H1 (cell line): ENCODE measurements at regions not wholly inside any gene's neighbourhood (a gene's known extent, or its start where the extent isn't known, plus 50 kb on each side); places are given as distances from the start of the nearest gene placed in this dataset.

Source experiments
- ASH2L ChIP-seq: fragments of 200-600, 300-600 bp; sonication (generic); IDR thresholded peaks from one replicate; pipeline ENCODE4 v1.7.1; 2017; ENCODE audit warnings: low read length
- BCL11A ChIP-seq, 2 experiments: IDR thresholded peaks; one replicate each; pipeline ENCODE4 v1.6.1; 2011; ENCODE audit warnings: low read depth in 2 of 2, low read length in 2 of 2, mild to moderate bottlenecking in 2 of 2
- CBX5 ChIP-seq: fragments of 300-800, 300-1000 bp; sonication (generic); IDR thresholded peaks from 2 replicates; pipeline ENCODE4 v1.7.1; 2016; ENCODE audit warnings: antibody characterized with exemption, low read length, low read depth
- CEBPB ChIP-seq: IDR thresholded peaks from 2 replicates; pipeline ENCODE4 v1.6.1; 2012; ENCODE audit warnings: low read depth, low read length
- EP300 ChIP-seq, 2 experiments: IDR thresholded peaks; 1 replicate in 1 of 2; 2 replicates in 1 of 2; pipeline ENCODE4 v1.6.1; 2011 to 2012; ENCODE audit warnings: low read depth in 2 of 2, low read length in 2 of 2, mild to moderate bottlenecking in 2 of 2, borderline replicate concordance in 1 of 2, inconsistent platforms in 1 of 2, moderate library complexity in 1 of 2
- PHF8 ChIP-seq: fragments of 200-600 bp; sonication (generic); conservative IDR thresholded peaks from 2 replicates; pipeline ENCODE4 v1.7.1; 2012; ENCODE audit warnings: low read depth, mild to moderate bottlenecking, inconsistent platforms, low read length, moderate library complexity
- POLR2AphosphoS5 ChIP-seq: IDR thresholded peaks from 2 replicates; pipeline ENCODE4 v1.6.1; 2011; ENCODE audit warnings: low read depth, low read length
- POU5F1 ChIP-seq: IDR thresholded peaks from 2 replicates; pipeline ENCODE4 v1.6.1; 2011; ENCODE audit warnings: low read depth, mild to moderate bottlenecking, low read length, moderate library complexity
- SIN3A ChIP-seq, 2 experiments: IDR thresholded peaks in 1 of 2; conservative IDR thresholded peaks in 1 of 2; 2 replicates each; pipeline ENCODE4 v1.6.1; 2011 to 2012; ENCODE audit warnings: low read length in 2 of 2, improper control_type of control experiment in 1 of 2, low read depth in 1 of 2, mild to moderate bottlenecking in 1 of 2
- SP1 ChIP-seq: IDR thresholded peaks from 2 replicates; pipeline ENCODE4 v1.6.1; 2011; ENCODE audit warnings: low read depth, low read length
- SP4 ChIP-seq: IDR thresholded peaks from 2 replicates; pipeline ENCODE4 v1.6.1; 2012; ENCODE audit warnings: low read length, inconsistent platforms
- TBP ChIP-seq: IDR thresholded peaks from 2 replicates; pipeline ENCODE4 v1.6.1; 2011; ENCODE audit warnings: low read depth, low read length, improper control_type of control experiment
- TF ChIP-seq, protein P1 (sequence below), 3 experiments: IDR thresholded peaks; 1 replicate in 2 of 3; 2 replicates in 1 of 3; pipeline versions ENCODE4 v1.5.1 to v1.6.1; 2011; ENCODE audit warnings: low read length in 3 of 3, mild to moderate bottlenecking in 3 of 3, inconsistent platforms in 2 of 3, low read depth in 1 of 3, moderate library complexity in 1 of 3; ENCODE audit not compliant: insufficient read depth in 1 of 3; ENCODE audit errors: control extremely low read depth in 1 of 3

DNA sequence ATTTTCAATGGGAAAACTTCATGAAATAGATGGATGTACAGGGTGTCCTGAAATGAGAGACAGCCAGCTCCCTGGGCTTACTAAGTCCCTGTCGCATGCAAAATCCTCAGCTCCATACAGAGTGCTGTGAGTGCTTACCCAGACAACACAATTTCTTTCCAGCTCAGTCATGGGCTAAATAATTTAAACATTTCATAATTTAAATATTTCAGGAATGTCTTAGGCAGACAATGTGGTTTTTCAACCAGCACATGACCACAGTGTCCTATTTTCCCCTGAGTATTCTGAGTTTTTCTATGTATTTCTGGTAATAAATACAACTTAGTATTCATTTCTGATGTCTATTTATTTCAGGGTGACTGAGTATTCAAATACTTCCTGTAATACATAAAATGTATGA is 188.5 kb upstream of the SNX2 start:
- TF ChIP-seq EP300 (IDR thresholded peaks at IDR 0.05; ENCODE audit: borderline replicate concordance in 1 of 2, low read depth in 2 of 2, low read length in 2 of 2), result no peak
- TF ChIP-seq CEBPB, result no peak
- TF ChIP-seq BCL11A (IDR thresholded peaks at IDR 0.05; ENCODE audit: low read depth in 2 of 2, low read length in 2 of 2), result no peak
- no peak for TF ChIP-seq TBP
- TF ChIP-seq, protein P1, sequence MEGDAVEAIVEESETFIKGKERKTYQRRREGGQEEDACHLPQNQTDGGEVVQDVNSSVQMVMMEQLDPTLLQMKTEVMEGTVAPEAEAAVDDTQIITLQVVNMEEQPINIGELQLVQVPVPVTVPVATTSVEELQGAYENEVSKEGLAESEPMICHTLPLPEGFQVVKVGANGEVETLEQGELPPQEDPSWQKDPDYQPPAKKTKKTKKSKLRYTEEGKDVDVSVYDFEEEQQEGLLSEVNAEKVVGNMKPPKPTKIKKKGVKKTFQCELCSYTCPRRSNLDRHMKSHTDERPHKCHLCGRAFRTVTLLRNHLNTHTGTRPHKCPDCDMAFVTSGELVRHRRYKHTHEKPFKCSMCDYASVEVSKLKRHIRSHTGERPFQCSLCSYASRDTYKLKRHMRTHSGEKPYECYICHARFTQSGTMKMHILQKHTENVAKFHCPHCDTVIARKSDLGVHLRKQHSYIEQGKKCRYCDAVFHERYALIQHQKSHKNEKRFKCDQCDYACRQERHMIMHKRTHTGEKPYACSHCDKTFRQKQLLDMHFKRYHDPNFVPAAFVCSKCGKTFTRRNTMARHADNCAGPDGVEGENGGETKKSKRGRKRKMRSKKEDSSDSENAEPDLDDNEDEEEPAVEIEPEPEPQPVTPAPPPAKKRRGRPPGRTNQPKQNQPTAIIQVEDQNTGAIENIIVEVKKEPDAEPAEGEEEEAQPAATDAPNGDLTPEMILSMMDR (IDR thresholded peaks at IDR 0.05; ENCODE audit: control extremely low read depth in 1 of 3, insufficient read depth in 1 of 3, low read depth in 1 of 3, low read length in 3 of 3), result no peak
- TF ChIP-seq POLR2AphosphoS5, result no peak
- TF ChIP-seq PHF8, result no peak
- no peak for TF ChIP-seq CBX5
- TF ChIP-seq POU5F1, result no peak
- no peak for TF ChIP-seq SIN3A (conservative IDR thresholded peaks at IDR 0.05 in 1 of 2, IDR thresholded peaks at IDR 0.05 in 1 of 2; ENCODE audit: low read depth in 1 of 2, low read length in 2 of 2)
- TF ChIP-seq ASH2L, result no peak
- no peak for TF ChIP-seq SP1
- TF ChIP-seq SP4, result no peak
